ENCODE measurements at regions not wholly inside any gene's neighbourhood (a gene's known extent, or its start where the extent isn't known, plus 50 kb on each side); places are given as distances from the start of the nearest gene placed in this dataset.

DNA sequence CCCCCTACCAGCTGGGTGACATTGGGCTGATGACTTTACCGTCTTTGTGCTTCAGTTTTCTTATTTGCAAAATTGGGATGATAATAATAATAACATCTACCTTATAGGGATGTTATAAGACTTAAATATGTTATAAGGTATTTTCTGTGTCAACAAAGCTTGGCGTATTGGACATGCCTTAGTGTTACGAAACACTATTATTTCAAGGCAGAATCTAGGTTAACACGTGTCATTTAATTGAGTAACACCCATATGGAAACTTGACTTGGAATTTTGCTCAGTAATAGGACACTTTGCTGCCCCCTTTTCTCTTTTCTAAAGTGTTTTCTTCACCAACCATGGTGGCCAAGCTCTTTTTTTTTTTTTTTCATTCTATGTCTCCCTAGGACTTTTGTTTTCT, 294.2 kb upstream of the SALL1 start:
- TF ChIP-seq EP300 (IDR thresholded peaks at IDR 0.05; ENCODE audit: low read depth): no peak
- no peak for TF ChIP-seq POLR2AphosphoS5 (IDR thresholded peaks at IDR 0.05)

Measured in transverse colon (tissue), 3 donors.